AG20443 (cell line): ENCODE measurements at regions not wholly inside any gene's neighbourhood (a gene's known extent, or its start where the extent isn't known, plus 50 kb on each side); places are given as distances from the start of the nearest gene placed in this dataset.

ENCODE experiments used
- DNase-seq: peaks from one replicate; pipeline ENCODE4 v3.0.0; 2012; ENCODE audit warnings: low spot score, mixed read lengths

DNA sequence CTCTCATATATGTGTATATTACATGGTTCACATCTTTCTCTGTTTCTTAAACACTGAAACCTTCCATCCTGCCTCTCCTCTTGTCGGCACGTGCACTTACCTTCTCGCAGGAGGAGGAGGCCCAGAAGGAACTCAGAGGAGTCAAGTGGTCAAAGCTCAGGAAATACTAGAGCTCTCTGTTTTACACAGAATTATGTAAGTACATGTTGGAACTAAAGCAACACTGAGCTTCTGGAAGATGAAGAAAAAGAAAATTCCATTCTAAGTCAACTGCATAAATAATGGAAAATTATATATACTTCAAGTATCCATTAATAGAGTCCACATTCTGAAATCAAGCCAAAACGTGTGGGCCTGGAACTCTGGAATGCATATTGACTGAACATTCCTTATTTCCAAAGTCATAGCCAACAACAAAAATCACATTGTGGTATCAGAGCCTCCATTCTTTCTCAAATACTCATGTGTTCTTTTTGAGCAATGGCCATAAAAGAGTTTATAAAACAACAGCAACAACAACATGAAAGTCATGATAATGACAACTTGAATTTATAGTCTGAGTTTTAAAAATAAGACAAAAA is 121.5 kb upstream of the RAI14 start:
- peak; percentile 74 for DNase-seq

DNA sequence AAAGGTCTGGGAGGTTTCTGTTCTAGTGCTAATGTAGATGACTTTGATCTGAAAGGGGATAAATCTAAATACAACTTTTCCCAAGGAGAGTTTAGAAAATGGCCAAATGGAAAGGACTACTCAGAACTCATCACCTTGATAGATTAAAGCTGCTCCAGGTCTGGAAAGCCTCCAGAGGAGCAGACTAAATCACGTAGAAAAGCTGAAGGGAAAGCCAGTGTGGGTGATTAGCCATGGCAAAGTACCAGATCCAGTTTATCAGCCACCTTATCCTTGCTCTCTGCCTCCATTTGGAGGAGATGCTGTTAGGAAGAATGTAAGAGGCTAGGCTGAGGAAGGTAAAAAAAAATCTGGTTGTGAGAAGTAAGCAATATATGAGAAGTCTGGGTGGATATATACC is 120.7 kb upstream of the RAI14 start:
- DNase-seq: no peak

DNA sequence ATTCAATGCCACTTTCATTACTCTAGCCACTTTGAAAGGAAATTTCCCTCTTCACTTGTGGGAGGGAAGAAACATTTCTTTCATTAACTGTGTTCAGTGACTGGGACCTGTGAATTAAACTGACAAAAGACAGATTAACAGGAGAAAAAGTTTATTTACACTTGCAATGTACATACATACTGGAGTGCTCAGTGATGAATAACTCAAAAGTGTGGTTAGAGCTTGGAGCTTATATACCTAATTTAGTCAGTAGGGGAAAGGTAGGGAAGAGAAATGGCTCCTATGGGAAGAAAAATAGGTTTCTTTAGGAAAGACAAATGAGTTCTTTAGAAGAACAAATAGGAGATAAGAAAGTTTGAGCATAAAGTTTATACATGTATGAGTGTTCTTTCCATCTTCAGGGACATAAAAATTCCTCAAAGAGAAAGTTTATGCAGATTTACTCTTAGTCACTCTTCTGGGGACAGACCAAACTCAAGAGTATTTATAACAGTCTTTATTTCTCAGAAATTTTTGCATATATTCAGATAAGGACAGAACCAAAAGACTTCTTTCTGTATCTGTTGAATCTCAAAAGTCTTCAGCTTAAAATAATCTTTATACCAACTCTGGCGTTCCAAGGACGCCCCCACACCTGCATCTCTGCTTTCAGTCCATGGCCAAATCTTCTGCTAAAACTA is 120.0 kb upstream of the RAI14 start:
- no peak for DNase-seq

DNA sequence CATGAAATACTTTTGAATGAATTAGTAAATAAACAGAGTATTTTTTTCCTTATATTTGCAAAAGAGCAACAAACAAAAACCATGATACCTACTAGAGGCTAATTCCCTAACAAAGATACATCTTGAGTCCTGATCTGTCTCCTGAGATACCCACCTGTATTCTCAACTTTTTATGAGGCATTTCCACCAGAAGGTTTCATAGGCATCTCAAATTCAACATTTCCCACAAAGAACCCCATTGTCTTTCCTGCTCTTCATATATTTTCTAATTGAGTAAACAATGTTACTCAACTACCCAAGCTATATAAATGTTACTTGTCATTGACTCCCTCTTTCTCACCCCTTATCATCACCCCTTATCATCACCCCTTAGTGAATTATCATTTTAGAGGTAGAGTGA is 119.4 kb upstream of the RAI14 start:
- DNase-seq: no peak

DNA sequence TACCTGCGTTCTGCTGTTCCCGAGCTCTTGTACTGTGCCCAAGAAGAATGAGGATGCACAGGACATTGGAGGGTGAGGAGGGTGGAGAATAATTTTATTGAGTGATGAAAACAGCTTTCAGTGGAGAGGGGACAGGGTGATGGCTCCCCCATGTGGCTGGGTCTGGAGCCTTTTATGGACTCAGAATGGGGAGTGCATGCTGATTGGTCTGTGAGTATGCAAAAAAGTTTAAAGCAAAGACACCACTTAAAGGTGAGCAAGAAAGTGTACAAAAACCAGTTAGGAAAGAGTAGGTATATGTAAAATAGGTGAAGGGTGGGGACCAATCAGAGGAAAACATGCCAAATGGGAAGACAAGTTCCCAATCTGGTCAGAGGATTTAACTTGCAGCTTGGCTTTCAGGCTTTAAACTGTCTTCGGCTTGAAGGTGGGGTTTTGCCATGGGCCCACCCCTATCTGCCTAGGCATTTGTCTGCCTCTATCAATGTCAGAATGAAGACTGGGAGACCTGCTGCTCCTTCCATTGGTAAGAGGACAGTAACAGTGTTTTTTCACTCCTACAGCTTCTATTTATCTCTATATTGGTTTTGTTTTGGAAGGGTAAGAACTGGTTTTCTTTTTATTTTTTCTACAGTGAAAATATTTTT is 118.0 kb upstream of the RAI14 start:
- no peak for DNase-seq

DNA sequence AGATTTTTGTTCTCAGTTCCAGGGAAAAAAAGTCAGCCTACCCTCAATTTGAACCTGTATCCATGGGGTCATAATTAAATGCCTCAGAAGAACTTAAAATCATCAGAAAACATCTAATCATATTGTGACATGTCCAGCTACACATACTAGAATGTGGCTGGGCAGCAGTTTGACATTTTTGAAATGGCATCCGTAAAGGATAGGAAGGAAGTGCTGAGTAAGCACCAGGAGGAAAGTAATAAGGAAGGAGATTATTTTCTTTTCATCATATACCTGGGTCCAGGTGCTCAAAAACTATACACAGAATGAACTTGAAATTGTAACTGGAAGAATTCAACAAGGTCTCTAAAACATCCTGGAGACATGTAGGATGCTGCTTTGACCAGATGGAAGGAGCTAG is 116.9 kb upstream of the RAI14 start:
- no peak for DNase-seq

DNA sequence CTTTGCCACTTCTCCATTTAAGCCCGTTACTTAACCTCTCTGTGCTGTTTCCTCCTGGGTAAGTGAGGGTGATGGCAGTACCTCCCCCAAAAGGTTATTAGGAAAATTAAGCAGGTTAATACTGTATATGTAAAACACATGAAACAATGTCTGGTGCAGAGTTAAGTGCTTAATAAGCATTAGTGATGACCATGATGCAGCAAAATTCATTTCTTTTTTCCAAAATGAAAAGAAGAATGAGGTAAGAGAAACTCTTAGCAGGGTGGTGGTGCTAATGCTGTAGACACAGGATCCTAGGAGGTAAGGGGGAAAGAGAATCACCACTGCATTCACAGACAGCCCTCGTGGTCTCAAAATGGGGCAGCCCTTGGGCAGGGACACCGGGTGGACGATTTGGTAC is 115.1 kb upstream of the RAI14 start:
- no peak for DNase-seq

DNA sequence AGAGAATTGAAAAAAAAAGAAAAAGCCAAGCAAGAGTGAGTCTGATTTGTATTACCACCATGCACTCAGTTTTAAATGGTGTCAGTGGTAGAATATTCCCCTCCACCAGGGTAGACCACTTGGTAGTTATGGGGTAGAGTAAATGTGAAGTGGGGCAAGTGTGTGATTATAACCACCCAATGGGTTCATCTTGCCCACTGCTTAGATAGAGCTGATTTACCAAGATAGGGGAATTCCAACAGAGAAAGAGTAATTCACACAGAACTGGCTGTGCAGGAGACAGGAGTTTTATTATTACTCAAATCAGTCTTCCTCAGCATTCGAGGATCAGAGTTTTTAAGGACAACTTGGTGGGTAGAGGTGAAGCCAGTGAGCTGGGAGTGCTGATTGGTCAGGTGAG is 113.3 kb upstream of the RAI14 start:
- no peak for DNase-seq

DNA sequence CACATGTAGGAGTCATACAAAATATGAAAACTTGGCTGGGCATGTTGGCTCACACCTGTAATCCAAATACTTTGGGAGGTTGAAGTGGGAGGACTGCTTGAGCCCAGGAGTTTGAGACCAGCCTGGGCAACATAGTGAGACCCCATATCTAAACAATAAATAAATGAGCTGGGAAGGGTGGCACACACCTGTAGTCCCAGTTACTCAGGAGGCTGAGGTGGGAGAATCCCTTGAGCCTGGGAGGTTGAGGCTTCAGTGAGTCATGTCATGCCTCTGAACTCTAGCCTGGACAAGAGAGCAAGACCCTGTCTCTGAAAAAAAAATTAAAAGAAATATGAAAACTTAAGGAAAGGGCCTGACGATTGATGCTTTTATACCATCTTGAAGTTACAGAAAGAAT is 112.4 kb upstream of the RAI14 start:
- no peak for DNase-seq

DNA sequence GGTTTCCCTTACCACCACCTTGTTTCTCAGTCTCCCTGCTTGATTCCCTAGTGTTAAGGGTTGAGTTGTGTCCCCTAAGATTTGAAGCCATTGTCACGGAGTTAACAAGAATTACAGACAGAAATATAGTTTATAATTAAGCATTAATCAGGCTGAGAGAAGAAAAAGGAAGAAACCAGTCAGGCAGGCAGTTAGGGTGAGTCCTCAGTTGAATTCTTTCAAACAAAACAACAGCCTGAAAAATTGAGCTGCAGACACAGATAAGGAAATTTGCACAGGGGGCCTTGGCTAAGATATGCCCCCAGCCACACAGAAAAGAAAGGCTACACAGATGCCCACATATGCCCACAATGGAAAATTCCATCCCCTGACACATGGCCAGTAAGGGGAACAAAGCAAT is 111.7 kb upstream of the RAI14 start:
- DNase-seq: no peak

DNA sequence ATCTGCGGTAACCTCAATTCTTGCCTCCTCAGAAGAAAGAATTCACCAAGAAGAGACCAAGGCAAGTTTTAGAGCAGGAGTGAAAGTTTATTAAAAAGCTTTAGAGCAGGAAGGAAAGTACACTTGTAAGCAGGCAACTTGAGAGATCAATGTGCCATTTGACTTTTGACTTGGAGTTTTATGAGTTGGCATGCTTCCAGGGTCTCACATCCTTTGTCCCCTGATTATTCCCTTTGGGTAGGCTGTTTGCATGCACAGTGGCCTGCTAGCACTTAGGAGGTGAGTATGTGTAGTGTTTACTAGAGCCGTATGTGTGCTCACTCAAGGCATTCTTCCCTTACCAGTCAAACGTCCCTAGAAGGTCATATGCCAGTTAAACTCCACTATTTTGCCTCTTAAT is 111.0 kb upstream of the RAI14 start:
- no peak for DNase-seq

DNA sequence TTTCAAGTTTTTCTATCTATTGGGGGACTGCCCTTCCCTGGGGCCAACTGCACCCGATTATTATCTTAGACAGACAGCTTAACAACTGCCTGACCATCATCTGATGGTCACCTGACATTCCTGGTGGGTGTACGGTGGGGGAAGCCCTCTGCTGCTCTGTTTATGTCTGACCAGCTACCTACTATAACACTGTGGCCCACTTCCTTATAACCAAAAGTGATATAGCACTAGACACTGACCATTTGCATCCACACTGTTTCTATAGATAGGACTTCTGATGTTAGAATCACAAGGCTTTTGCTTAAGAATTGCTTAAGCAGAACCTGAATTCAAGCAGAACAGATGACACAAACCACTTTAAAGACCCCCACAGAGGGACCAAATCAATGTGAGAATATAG is 110.5 kb upstream of the RAI14 start:
- no peak for DNase-seq

DNA sequence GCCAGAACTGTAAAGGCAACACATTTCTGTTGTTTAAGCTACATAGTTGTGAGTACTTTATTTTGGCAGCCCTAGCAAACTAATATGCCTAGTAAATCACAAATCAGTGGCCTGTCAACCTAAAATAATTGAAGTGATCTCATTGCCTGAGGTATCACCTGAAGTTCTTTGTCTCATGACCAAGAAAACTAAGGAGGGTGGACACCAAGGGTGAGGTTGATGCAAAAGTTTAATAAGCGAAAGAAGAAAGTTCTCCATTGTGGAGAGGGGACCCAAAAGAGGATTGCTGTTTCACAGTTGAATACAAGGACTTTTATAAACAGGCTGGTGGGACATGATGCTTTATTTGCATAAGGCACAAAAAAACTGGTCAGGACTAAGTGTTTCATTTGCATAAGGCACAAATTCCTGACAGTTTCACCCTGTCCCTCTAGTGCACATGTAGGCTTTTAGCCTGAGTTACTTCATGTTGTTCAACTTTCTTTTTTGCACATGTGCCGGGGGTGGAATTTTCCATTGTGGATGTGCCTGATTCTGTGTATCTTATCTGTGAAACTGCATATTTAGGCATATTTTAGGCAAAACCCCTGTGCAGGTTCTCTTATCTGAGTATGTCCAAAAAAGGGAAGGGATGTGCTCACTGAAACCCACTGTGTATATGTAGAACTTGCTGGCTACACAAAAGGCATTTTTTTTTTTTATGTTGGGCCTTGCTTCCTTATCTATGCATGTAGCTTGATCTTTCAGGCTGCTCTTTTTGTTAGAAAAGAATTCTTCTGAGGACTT is 108.6 kb upstream of the RAI14 start:
- DNase-seq: no peak

DNA sequence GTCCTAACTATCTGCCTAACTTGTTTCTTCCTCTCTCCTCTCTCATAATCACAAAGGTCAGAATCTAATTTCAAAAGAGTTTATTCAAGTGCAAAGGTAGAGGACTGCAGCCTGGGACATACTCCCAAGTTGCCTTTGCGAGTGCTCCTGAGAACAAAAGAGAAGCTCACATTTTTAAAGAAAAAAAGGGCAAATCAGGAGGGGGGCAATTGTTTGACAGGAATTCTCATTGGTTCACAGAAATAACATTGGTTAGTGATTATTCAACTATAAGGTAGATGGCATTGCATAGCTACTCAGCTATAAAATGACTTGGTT is 108.1 kb upstream of the RAI14 start:
- DNase-seq: no peak

DNA sequence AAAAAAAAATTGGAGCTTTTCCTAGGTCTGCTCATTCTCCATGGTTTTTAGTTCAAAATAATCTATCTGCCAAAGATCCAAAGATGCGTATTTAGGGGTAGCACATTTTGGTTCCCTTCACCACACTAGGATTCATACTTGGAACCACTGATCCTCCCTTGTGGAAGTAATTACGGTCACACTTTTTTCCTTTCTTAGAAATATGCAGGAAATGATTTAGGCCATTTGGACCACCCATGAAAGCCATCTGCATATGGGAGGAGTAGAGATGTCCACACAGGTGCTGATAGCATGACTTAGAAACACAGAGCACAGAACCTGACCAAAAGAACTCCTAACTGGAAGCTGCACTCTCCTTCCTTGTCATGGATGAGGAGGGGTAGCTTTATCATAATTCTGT is 105.9 kb upstream of the RAI14 start:
- no peak for DNase-seq

DNA sequence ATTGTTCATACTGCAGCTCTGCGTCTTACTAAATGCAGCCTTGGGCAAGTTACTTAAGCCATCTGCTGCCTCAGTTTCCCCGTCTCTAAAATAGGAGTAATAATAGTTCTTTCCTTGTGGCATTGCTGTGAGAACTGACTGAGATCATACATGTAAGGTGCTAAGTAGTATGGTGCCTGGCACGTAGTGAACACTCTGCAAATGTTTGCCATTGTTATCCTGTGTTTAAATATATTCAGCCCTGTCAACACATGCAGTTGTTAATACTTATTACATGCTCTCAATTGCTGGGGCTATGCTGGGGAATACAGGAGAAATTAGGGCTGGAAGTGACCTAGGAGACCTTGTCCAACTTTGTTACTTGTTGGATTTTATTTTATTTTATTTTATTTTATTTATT is 105.2 kb upstream of the RAI14 start:
- DNase-seq: no peak

DNA sequence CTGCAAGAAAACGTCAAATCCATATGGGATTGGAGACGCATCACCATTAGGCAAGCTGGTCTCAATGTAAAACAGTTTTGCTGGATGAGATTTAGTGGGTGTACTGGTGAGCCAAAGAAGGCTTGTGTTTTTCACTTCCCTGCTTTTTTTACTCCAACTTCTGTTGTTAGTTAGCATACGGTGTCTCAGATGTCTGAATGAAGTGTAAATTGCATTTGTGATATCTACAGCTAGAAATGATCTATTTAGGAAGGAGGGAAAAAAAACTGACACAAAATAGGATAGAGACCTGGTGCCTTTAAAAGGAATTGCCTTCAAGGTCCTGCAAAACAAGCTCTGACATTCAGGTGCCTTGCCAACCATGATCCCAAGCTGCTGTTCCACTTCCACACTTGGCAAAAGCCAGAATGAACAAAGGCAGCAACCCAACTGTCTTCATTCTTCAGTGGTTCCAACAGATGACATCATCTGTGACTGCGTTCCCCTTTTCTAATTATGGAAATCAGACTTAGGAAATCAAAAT is 104.2 kb upstream of the RAI14 start:
- peak; percentile 55 for DNase-seq

DNA sequence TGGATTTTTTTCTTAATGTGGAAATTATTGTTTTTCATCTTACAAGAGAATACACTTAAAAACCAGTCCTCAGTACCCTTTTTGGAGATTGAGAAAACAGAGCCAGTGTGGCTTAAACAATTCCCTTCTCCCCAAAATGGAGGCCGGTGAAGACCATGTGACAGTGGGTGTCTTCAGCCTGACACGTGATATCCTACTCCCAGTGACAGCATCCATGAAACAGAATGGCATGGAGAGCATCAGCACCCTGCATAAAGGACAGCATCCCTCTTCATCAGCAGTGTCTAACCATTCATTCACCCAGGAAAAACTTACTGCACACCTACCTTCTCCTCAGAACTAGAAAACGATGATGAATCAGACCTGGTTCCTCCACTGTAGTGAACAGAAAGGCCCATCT is 103.4 kb upstream of the RAI14 start:
- DNase-seq: no peak

DNA sequence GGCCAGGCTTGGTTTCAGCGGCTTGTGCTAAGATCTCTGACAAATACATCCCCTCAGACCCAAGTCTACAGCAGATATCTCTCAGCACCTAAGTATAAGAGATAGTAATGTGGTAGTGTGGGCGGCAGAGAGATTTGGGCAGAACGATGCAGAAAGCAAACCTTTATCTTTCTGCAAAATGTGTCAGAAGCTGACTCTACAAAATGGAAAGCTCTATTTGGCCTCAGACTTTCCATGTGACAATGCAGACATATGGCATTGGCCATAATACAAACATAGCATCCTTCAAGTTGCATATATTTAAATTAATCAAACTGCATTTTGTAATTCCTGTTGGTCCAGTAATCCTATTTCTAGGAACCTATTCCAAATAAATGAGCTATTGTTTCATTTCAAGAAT is 102.5 kb upstream of the RAI14 start:
- DNase-seq: no peak

DNA sequence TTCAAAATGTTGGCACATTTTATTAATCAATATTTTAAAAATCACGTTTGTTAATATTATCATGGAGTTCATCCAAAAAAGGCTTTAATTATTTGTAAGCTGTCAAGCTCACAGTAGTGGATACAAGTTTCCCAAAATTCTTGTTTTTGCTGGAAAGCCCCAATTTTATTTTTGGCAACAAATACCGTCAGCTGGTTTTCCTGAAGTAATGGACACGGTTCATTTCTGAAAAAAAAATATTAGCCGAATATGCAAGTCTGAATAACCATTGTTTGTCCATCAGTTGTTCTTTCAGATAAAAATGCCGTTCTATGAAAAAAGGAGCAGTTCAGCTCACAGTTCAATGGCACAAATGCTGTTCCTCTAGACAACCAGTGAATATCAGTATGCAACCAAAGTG is 101.5 kb upstream of the RAI14 start:
- no peak for DNase-seq

DNA sequence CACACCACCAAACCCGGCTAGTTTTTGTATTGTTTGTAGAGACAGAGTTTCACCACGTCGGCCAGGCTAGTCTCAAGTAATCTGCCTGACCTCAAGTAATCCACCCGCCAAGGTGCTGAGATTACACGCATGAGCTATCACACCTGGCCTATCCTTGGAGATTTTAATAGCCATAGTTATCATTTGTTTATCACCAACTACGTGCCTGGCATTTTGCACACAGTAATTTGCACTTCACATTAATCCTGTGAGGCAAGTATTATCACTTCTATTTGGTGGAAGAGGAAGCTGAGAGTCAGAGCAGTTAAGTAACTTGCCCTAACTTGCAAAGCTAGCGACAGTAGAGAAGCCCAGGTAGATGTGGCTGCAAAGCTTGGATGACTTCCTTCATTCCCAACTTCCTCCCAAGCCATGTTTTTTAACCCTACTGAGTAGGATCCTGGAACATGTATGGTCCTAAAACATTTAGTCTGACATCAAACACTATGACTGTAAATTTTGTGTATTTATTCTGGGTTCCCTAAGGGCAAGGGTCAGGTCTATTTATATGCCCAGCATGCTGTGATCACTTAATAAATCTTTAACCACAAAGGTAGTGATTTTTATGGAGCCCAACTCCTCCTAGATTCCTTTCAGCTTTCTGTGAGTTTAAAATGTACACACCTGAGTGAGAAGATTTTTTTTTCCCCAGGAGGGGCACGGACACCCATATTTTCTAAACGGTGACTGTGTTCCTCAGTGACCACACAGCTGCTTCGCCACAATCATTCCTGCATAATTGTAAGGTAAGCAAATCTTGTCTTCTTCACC is 100.2 kb upstream of the RAI14 start:
- no peak for DNase-seq

DNA sequence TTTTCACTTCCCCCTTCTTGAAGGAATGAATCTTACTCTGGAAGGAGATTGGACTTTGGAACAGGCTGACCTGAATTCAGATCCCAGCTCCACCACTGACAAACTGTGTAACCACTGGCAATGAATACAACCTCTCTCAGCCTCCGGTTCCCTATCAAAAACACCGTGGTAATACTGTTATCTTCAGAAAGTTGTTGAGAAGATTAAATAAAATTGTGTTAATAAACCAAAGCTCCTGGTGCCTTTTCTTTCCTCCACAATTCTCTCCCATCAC is 99.7 kb upstream of the RAI14 start:
- no peak for DNase-seq
